Amniotic epithelial cell (primary cell): ENCODE measurements at regions not wholly inside any gene's neighbourhood (a gene's known extent, or its start where the extent isn't known, plus 50 kb on each side); places are given as distances from the start of the nearest gene placed in this dataset.
A peak's percentile ranks its signal among the peaks of the same experiment; 100 is the strongest.
"Not testable (repeated sequence)": the region's sequence is repeated elsewhere in the genome, so short reads cannot be mapped to it uniquely, and the experiment has no call there.

Experiments
- DNase-seq: peaks from one replicate; pipeline ENCODE4 v3.0.0-alpha.2; 2010; ENCODE audit warnings: low read depth

- not testable (repeated sequence) for DNase-seq
These were observed 59.2 kb upstream of the ZNF641 start for GRCh38 chr12:48409938-48410337.

GRCh38 chr12:48413388-48413787 is 59.0 kb upstream of the ANP32D start:
- no peak for DNase-seq

GRCh38 chr12:48414021-48414420 is 58.3 kb upstream of the ANP32D start:
- no peak for DNase-seq

- DNase-seq, result peak; percentile 32
These were observed 53.0 kb upstream of the ANP32D start for GRCh38 chr12:48419116-48419935.

GRCh38 chr12:48420039-48420775 is 52.2 kb upstream of the ANP32D start:
- DNase-seq, result peak; percentile 80

- DNase-seq, result peak; percentile 56
These were observed 50.3 kb upstream of the ANP32D start for GRCh38 chr12:48422060-48422459.
